Stimulated activated naive B cell treated with anti-CD40 and anti-IgM and Interleukin-4, amounts not matched to agents 10 μg/mL and 1 μg/mL and 100 μg/mL, for 72 hours (primary cell): ENCODE measurements at regions not wholly inside any gene's neighbourhood (a gene's known extent, or its start where the extent isn't known, plus 50 kb on each side); places are given as distances from the start of the nearest gene placed in this dataset.

Experiments
- ATAC-seq, 2 donors: fragments of 150-1000 bp; cut with Tn5 transposase; replicated peaks; 2 replicates each; pipeline ENCODE4 v1.10.0; 2021; ENCODE audit warnings: moderate library complexity in 1 of 2
- DNase-seq: peaks from one replicate; pipeline ENCODE4 v3.0.0; 2021
- H3K27ac Mint-ChIP-seq: one replicate; pipeline ENCODE4 v1.8.0; 2022; ENCODE audit warnings: mild to moderate bottlenecking, mixed read lengths
- H3K27me3 Mint-ChIP-seq, 2 donors: one replicate each; pipeline ENCODE4 v1.8.0; 2022; ENCODE audit warnings: mixed read lengths in 2 of 2
- H3K36me3 Mint-ChIP-seq, 2 donors: one replicate each; pipeline ENCODE4 v1.8.0; 2022; ENCODE audit warnings: mixed read lengths in 2 of 2, mild to moderate bottlenecking in 1 of 2
- H3K4me1 Mint-ChIP-seq, 2 donors: one replicate each; pipeline ENCODE4 v1.8.0; 2022; ENCODE audit warnings: mixed read lengths in 2 of 2, mild to moderate bottlenecking in 1 of 2
- H3K4me3 Mint-ChIP-seq, 2 donors: one replicate each; pipeline ENCODE4 v1.8.0; 2022; ENCODE audit warnings: mild to moderate bottlenecking in 2 of 2, mixed read lengths in 2 of 2, moderate library complexity in 1 of 2
- H3K9me3 Mint-ChIP-seq, 2 donors: one replicate each; pipeline ENCODE4 v1.8.0; 2022; ENCODE audit warnings: mixed read lengths in 2 of 2, mild to moderate bottlenecking in 1 of 2

- DNase-seq (no peak), ATAC-seq (no peak)
- Mint-ChIP-seq H3K9me3 (peaks cover 0 to 3% of the 10 kb centered on the region in 2 donors), H3K27me3 (no peaks in the 10 kb centered on the region), H3K36me3 (no peaks in the 10 kb centered on the region), H3K27ac (no peak overlapping the region), H3K4me1 (no peaks in the 10 kb centered on the region), H3K4me3 (no peak overlapping the region)
Observed at GRCh38 chr3:117619805-117620204, 910.2 kb downstream of the TUSC7 start.

- no peaks in the 10 kb centered on the region for H3K4me1 Mint-ChIP-seq
- H3K4me3 Mint-ChIP-seq, result no peak overlapping the region
- H3K36me3 Mint-ChIP-seq, result no peaks in the 10 kb centered on the region
- ATAC-seq, result no peak
- H3K27ac Mint-ChIP-seq, result no peak overlapping the region
- H3K9me3 Mint-ChIP-seq, result peaks cover 0 to 7% of the 10 kb centered on the region in 2 donors
- no peaks in the 10 kb centered on the region for H3K27me3 Mint-ChIP-seq
- DNase-seq, result no peak
Observed at GRCh38 chr3:117622171-117622841, 912.7 kb downstream of the TUSC7 start.

GRCh38 chr3:117624424-117624823 lies 914.8 kb downstream of the TUSC7 start:
- H3K27me3 Mint-ChIP-seq, result no peaks in the 10 kb centered on the region
- no peaks in the 10 kb centered on the region for H3K36me3 Mint-ChIP-seq
- no peak overlapping the region for H3K27ac Mint-ChIP-seq
- ATAC-seq, result no peak
- no peaks in the 10 kb centered on the region for H3K4me1 Mint-ChIP-seq
- no peak for DNase-seq
- peaks cover 0 to 4% of the 10 kb centered on the region in 2 donors for H3K9me3 Mint-ChIP-seq
- H3K4me3 Mint-ChIP-seq, result no peak overlapping the region

GRCh38 chr3:117625174-117625573 lies 915.6 kb downstream of the TUSC7 start:
- Mint-ChIP-seq H3K9me3 (peaks cover 0 to 4% of the 10 kb centered on the region in 2 donors), H3K4me1 (no peaks in the 10 kb centered on the region), H3K27ac (no peak overlapping the region), H3K27me3 (no peaks in the 10 kb centered on the region), H3K36me3 (no peaks in the 10 kb centered on the region), H3K4me3 (no peak overlapping the region)
- DNase-seq (no peak), ATAC-seq (no peak)

GRCh38 chr3:117626577-117626976 lies 917.0 kb downstream of the TUSC7 start:
- Mint-ChIP-seq H3K27me3 (no peaks in the 10 kb centered on the region), H3K9me3 (peaks cover 0 to 4% of the 10 kb centered on the region in 2 donors), H3K27ac (no peak overlapping the region), H3K36me3 (no peaks in the 10 kb centered on the region), H3K4me3 (no peak overlapping the region), H3K4me1 (no peaks in the 10 kb centered on the region)
- DNase-seq (no peak), ATAC-seq (no peak)

GRCh38 chr3:117628823-117629291 lies 919.3 kb downstream of the TUSC7 start:
- Mint-ChIP-seq H3K27me3 (no peaks in the 10 kb centered on the region), H3K4me1 (no peaks in the 10 kb centered on the region), H3K27ac (no peak overlapping the region), H3K36me3 (no peaks in the 10 kb centered on the region), H3K9me3 (peaks cover 0 to 4% of the 10 kb centered on the region in 2 donors), H3K4me3 (no peak overlapping the region)
- DNase-seq, result no peak
- no peak for ATAC-seq

GRCh38 chr3:117629505-117629904 lies 919.9 kb downstream of the TUSC7 start:
- Mint-ChIP-seq H3K4me1 (no peaks in the 10 kb centered on the region), H3K9me3 (peaks cover 0 to 4% of the 10 kb centered on the region in 2 donors), H3K27me3 (no peaks in the 10 kb centered on the region), H3K36me3 (no peaks in the 10 kb centered on the region), H3K27ac (no peak overlapping the region), H3K4me3 (no peak overlapping the region)
- DNase-seq (no peak), ATAC-seq (no peak)

- no peaks in the 10 kb centered on the region for H3K36me3 Mint-ChIP-seq
- H3K27ac Mint-ChIP-seq, result no peak overlapping the region
- peaks cover 0 to 4% of the 10 kb centered on the region in 2 donors for H3K9me3 Mint-ChIP-seq
- ATAC-seq, result no peak
- H3K4me1 Mint-ChIP-seq, result no peaks in the 10 kb centered on the region
- H3K4me3 Mint-ChIP-seq, result no peak overlapping the region
- no peak for DNase-seq
- no peaks in the 10 kb centered on the region for H3K27me3 Mint-ChIP-seq
Observed at GRCh38 chr3:117630469-117630868, 920.9 kb downstream of the TUSC7 start.

GRCh38 chr3:117630885-117631284 lies 921.3 kb downstream of the TUSC7 start:
- no peak for DNase-seq

GRCh38 chr3:117631781-117632180 lies 922.2 kb downstream of the TUSC7 start:
- Mint-ChIP-seq H3K9me3 (no peaks in the 10 kb centered on the region), H3K4me3 (no peak overlapping the region), H3K27me3 (no peaks in the 10 kb centered on the region), H3K27ac (no peak overlapping the region), H3K36me3 (no peaks in the 10 kb centered on the region), H3K4me1 (no peaks in the 10 kb centered on the region)
- DNase-seq (no peak), ATAC-seq (no peak)

More at GRCh38 chr3:117630885-117631284, 921.3 kb downstream of the TUSC7 start:
- Mint-ChIP-seq H3K27ac (no peak overlapping the region), H3K4me3 (no peak overlapping the region), H3K27me3 (no peaks in the 10 kb centered on the region), H3K36me3 (no peaks in the 10 kb centered on the region), H3K4me1 (no peaks in the 10 kb centered on the region), H3K9me3 (peaks cover 0 to 4% of the 10 kb centered on the region in 2 donors)
- no peak for ATAC-seq

GRCh38 chr3:117632191-117632590 lies 922.6 kb downstream of the TUSC7 start:
- no peaks in the 10 kb centered on the region for H3K27me3 Mint-ChIP-seq
- no peak for ATAC-seq

GRCh38 chr3:117633207-117633606 lies 923.6 kb downstream of the TUSC7 start:
- Mint-ChIP-seq H3K27ac (no peak overlapping the region), H3K27me3 (no peaks in the 10 kb centered on the region), H3K36me3 (no peaks in the 10 kb centered on the region), H3K4me3 (no peak overlapping the region), H3K4me1 (no peaks in the 10 kb centered on the region), H3K9me3 (no peaks in the 10 kb centered on the region)
- ATAC-seq, result no peak
- DNase-seq, result no peak

More at GRCh38 chr3:117632191-117632590, 922.6 kb downstream of the TUSC7 start:
- H3K27ac Mint-ChIP-seq, result no peak overlapping the region
- H3K9me3 Mint-ChIP-seq, result no peaks in the 10 kb centered on the region
- no peak overlapping the region for H3K4me3 Mint-ChIP-seq
- DNase-seq, result no peak
- no peaks in the 10 kb centered on the region for H3K36me3 Mint-ChIP-seq
- H3K4me1 Mint-ChIP-seq, result no peaks in the 10 kb centered on the region

- Mint-ChIP-seq H3K36me3 (no peaks in the 10 kb centered on the region), H3K27ac (no peak overlapping the region), H3K27me3 (no peaks in the 10 kb centered on the region), H3K4me3 (no peak overlapping the region), H3K4me1 (no peaks in the 10 kb centered on the region), H3K9me3 (no peaks in the 10 kb centered on the region)
- DNase-seq (no peak), ATAC-seq (no peak)
Observed at GRCh38 chr3:117637666-117638065, 928.1 kb downstream of the TUSC7 start.

- H3K36me3 Mint-ChIP-seq, result no peaks in the 10 kb centered on the region
- no peak overlapping the region for H3K27ac Mint-ChIP-seq
- no peaks in the 10 kb centered on the region for H3K27me3 Mint-ChIP-seq
- no peaks in the 10 kb centered on the region for H3K4me1 Mint-ChIP-seq
- DNase-seq (no peak), ATAC-seq (no peak)
- H3K9me3 Mint-ChIP-seq, result peaks cover 0 to 2% of the 10 kb centered on the region in 2 donors
- no peak overlapping the region for H3K4me3 Mint-ChIP-seq
Observed at GRCh38 chr3:117644203-117644602, 934.6 kb downstream of the TUSC7 start.

- H3K4me1 Mint-ChIP-seq, result no peaks in the 10 kb centered on the region
- H3K36me3 Mint-ChIP-seq, result no peaks in the 10 kb centered on the region
- no peak for ATAC-seq
- no peak for DNase-seq
- no peak overlapping the region for H3K4me3 Mint-ChIP-seq
- H3K27me3 Mint-ChIP-seq, result no peaks in the 10 kb centered on the region
- no peak overlapping the region for H3K27ac Mint-ChIP-seq
- peaks cover 0 to 2% of the 10 kb centered on the region in 2 donors for H3K9me3 Mint-ChIP-seq
Observed at GRCh38 chr3:117645561-117646242, 936.1 kb downstream of the TUSC7 start.
